Inflammatory macrophage treated with lipopolysaccharide for 1 hour (primary cell): ENCODE measurements at regions not wholly inside any gene's neighbourhood (a gene's known extent, or its start where the extent isn't known, plus 50 kb on each side); places are given as distances from the start of the nearest gene placed in this dataset.
"Not testable (repeated sequence)": the region's sequence is repeated elsewhere in the genome, so short reads cannot be mapped to it uniquely, and the experiment has no call there.

Source experiments
- DNase-seq, 2 donors: peaks; one replicate each; pipeline ENCODE4 v3.0.0-alpha.2; 2020 to 2022

DNA sequence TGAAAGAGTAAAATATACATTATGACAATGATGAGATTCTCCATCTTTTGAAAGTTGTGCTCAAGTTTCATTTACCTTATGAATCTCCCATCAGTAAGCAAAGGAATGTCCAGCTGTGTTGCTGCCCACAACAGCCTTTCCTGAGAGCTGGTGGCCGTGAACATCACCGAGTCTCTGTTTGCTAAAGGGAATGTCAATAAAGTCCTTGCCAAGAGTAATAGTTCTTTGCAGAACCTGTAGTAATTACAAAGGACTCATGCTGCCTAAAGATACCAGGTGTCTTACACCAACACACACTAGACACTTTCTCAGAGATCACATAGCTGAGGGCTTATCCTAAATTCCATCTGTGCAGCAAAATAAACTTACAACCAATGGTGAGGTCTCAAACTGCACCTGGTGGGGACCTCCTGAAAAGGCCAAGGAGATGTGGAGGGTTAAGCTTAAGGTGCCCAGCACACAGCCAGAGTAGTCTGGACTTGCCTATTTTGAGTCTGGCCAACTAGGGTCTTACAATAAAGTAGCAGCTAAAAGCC lies 111.1 kb upstream of the DAPK1 start:
- no peak for DNase-seq

DNA sequence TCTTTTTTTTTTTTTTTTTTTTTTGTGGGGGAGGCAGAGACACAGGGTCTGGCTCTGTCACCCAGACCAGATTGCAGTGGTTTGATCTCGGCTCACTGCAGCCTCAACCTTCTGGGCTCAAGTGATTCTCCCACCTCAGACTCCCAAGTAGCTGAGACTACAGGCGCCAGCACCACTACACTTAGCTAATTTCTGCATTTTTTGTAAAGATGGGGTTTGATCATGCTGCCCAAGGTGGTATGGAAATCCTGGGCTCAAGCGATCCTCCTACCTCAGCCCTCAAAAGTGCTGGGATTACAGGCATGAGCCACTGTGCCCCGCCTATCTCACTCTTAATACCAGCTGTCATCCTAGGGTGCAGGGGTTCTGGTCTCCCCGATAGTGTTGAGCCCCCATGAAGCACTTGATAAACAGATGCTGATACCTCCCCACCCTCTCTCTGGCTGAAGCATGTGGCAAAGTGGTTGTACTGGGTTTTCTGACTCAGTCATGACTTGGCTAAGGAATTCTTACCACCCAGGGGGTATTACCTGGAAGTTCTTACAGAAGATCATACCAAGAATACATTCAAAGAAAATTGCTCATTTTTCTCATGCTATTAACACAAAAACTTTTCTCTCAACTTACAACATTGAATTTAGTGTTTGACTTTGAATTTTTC lies 110.2 kb upstream of the DAPK1 start:
- no peak for DNase-seq

DNA sequence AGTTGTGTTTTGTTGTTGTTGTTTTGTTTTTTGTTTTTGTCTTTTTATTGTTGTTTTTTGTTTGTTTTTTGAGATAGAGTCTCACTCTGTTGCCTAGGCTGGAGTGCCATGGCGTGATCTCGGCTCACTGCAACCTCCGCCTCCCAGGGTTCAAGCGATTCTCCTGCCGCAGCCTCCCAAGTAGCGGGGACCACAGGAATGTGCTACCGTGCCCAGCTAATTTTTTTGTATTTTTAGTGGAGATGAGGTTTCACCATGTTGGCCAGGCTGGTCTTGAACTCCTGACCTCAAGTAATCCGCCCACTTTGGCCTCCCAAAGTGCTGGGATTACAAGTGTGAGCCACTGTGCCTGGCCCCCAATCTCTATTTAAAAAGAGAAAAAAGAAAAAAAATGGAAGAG lies 109.0 kb upstream of the DAPK1 start:
- DNase-seq = not testable (repeated sequence)

DNA sequence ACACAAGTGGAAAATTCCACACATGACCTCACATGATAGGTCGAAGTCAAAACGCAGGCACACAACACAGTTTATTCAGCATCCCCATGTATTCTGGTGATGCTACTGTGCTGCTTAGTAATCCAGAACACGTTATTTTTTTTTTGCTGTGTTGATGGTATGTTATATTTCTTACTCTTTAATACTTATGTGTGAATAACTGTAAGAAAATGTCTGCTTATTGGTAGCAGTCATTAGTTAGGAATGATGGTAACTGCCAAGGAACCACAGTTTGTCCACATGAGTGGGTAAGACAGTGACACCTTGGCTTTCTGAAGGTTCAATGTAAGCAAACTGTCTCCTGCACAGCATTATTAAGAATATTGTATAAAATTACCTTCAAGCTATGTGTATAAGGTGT lies 107.7 kb upstream of the DAPK1 start:
- no peak for DNase-seq

DNA sequence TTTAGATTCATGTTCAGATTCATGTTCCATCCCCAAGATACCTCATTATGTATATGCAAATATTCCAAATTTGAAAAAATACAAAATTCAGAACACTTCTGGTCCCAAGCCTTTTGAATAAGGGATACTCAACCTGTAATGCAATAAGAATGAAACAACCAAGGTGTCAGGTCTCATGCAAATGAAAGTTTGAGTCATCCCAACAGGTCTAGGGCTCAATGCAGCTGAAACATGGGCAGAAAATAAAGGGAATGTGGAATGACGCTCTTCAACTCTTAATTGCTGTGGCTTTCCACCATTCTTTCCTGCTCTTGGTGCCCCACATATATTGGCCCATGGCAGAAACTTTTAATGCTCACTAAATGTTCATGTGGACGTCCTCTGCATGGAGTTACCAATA lies 107.3 kb upstream of the DAPK1 start:
- no peak for DNase-seq

DNA sequence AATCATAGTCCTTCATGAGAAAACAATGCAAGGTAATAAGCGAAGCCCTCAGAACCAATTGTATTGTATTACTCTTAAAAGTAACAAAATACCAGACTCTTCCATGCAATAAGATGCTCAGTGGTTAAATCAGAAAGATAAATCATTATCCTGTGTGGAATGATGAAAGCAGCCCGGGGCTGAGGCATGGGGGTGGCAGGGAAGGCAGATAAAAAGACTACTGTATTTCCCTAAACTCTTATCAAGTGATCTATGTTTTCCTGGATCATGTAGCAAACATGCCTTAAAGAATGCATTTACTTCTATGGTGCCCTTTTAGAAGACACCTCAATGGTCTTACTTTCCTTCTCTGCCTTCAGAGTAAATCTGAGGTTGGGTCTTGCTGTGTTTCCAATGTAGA lies 105.6 kb upstream of the DAPK1 start:
- DNase-seq = no peak

DNA sequence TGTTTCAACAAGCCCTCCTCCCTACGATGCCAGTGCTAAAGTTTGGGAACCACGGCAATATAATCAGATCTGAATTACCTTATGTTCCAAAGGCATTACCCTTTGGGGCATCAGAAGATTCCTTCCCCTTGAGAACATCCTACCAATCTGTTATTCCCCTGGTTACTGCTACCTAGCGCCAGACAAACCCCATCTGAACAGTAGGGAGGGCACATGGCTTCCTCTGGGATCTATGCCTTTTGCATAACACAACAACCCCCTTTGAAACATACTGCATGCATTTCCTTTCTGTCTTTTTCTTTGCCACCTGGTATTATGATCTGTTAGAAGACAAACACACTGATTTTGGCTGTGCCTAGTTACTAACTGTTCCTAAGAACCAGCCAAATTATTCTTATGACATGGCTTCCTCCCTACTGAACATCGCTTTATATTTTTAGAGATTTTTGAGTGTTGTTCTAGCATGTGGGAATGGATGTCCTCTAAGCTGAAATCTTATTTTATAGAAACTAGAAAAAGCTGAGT lies 103.9 kb upstream of the DAPK1 start:
- no peak for DNase-seq

- DNase-seq = no peak
Observed at GRCh38 chr9:87395804-87396479, 101.7 kb upstream of the DAPK1 start.

- DNase-seq = no peak
Observed at GRCh38 chr9:87401681-87402080, 96.0 kb upstream of the DAPK1 start.

DNA sequence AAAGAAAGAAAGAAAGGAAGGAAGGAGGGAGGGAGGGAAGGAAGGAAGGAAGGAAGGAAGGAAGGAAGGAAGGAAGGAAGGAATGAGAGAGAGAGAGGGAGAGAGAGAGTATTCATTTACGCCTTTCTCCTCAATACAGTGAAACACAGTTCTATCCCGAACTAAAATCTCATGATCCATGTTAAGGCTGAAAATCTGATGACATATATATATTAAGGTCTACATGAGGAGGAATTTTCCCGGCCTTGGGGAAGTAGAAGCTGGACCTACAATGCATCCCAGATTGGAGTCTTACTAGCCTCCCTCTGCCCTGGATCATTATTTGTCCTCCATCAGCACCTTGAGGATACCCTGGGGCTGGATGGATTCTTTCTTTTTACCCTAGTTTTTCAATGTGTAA lies 95.1 kb upstream of the DAPK1 start:
- DNase-seq = no peak

GRCh38 chr9:87405677-87406542 lies 91.8 kb upstream of the DAPK1 start:
- DNase-seq = peak; percentile 89 to 93

DNA sequence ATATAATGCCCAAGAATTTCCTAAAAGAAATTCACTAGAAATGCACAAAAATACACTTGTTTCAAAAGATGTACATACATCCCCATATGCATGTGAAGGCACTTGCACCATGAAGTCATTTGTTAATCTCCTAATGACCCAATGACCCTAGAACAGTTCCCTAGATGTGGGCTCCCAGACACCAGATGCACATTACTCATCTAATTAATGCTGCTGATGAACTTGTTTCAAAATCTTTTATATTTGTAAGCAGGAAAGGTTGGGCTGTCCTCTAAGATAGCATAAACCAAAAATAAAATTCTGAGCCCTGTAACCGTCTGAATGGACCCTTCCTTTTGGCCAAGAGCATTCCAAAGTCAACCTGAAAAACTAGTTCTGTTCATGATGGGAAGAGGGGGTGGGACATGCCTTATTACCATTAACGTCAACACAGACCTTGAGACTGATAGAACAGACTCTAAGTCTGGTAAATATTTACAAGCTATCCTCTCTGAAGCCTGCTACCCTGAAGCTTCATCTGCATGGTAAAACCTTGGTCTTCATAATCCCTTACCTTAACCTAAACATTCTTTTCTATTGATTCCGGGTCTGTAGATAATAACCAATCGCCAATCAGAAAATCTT lies 91.0 kb upstream of the DAPK1 start:
- peak; percentile 79 to 90 for DNase-seq

- DNase-seq = not testable (repeated sequence)
Observed at GRCh38 chr9:87410047-87411005, 87.3 kb upstream of the DAPK1 start.

DNA sequence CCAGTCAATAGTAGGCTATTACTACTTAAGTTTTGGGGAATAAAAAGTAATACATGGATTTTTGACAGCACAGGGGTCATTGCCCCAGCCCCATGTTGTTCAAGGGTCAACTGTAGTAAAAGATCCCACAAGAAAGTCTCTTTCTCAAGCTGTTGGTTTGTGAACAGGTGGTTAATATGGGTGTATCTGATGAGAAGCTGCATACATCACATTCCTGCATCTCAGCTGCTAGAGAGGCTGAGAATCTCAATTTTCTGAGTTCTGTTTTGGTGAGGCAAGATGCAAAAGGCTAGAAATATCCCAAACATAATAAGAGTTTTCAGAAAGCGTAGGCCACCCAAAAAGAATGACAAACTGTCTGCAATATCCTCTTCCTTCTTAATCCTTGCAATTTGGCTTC lies 76.8 kb upstream of the DAPK1 start:
- no peak for DNase-seq

GRCh38 chr9:87421734-87422133 lies 75.9 kb upstream of the DAPK1 start:
- DNase-seq = no peak

DNA sequence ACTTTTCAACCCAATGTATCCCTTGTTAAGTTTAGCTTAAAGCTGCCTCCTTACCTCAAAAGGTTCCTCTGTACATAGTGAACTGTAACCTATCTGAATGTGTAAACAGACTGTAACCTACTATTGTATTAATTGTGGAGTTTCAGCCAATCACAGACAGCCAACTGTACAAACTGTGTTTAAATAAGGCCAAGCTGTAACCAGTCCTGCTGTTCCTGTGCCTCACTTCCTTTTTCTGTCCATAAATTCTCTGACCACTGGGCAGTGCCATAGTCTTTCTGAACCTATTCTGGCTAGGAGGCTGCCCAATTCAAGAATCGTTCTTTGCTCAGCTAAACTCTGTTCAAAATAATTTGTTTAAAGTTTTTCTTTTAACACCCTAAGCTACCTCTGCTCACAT lies 74.7 kb upstream of the DAPK1 start:
- DNase-seq = no peak

DNA sequence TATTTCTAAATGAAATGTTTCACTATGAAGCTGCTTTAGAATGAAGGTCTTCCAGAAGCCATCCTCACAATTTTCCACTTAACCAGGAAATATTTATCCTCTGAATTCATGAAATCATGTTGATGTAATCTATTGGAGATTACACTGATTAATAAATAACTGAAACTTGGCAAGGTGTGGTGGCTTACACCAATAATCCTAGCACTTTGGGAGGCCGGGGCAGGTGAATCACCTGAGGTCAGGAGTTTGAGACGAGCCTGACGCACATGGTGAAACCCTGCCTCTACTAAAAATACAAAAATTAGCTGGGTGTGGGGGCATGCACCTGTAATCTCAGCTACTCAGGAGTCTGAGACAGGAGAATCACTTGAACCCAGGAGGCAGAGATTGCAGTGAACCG lies 73.8 kb upstream of the DAPK1 start:
- DNase-seq = not testable (repeated sequence)

DNA sequence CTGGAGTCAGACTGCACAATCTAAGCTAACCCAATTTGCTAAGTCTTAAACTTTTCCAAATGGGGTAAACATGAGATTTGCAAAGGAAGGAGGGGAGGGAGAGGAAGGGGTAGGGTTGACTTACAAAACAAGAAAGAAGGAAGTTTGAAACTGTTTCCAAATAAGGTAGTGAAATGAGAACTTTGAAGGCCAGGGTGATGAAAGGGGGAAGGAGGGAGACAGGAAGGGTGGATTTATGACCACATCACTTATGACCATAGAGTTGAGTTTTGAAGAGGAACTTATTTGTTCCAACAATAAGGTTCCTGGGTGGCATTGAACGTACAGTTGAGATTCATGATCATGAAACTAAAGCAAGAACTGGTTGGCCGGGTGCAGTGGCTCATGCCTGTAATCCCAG lies 72.5 kb upstream of the DAPK1 start:
- DNase-seq = peak; percentile 69 to 77

- no peak for DNase-seq
Observed at GRCh38 chr9:87427851-87428506, 69.7 kb upstream of the DAPK1 start.

DNA sequence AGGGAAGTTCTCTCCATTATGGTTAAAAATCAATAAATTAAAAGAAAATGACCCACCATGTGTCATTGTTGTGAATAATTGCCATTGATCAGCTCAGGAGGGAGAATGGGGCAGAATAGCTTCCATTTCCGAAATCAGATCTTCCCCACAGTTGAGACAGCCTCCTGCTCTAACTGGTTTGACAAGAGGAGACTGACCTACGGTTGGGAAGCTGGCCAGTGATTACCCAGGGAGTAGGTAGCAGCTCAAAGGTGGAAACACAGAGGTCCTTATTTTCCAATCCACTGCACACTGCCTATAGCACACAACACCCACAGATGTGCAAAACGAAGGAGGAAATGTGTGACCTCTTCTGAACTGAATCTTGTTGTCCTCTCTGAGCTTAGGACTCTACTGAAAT lies 69.0 kb upstream of the DAPK1 start:
- no peak for DNase-seq

DNA sequence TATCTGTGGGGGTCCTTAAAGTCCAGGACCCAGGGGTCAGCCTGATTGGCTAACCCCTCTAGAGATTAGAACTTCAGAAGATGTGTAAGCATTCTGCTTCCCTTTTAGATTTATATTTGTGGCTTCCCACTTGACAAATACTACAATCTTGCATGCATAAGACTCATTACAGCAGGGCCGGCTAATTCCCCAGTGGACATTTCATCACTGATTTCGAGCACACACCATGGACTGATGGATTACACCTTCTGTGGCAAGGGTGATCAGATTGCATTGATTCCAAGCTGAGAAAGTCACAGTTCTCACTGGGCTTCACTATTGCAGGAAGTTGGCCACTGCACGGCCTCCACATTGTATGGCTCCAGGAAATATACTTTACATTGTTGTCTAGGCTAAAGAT lies 65.8 kb upstream of the DAPK1 start:
- DNase-seq = no peak
